OCI-LY1 (cell line): ENCODE measurements at regions not wholly inside any gene's neighbourhood (a gene's known extent, or its start where the extent isn't known, plus 50 kb on each side); places are given as distances from the start of the nearest gene placed in this dataset.

ENCODE experiments used
- H2AFZ ChIP-seq: fragments of 200-600 bp; sonication (generic), shearing (Covaris generic); 2 replicates; pipeline ENCODE4 v1.6.0; 2014; ENCODE audit warnings: antibody characterized with exemption, mild to moderate bottlenecking, low read length
- H3F3A ChIP-seq: fragments of 200-600 bp; sonication (generic), shearing (Covaris generic); 2 replicates; pipeline ENCODE4 v1.6.0; 2014; ENCODE audit warnings: mild to moderate bottlenecking, antibody characterized with exemption, low read length, moderate library complexity; ENCODE audit not compliant: insufficient read depth
- H3K27ac ChIP-seq: fragments of 200-600 bp; sonication (generic); 2 replicates; pipeline ENCODE4 v1.5.1; 2014; ENCODE audit warnings: low read length, mixed run types, mild to moderate bottlenecking, low read depth; ENCODE audit not compliant: poor library complexity, severe bottlenecking
- H3K27me3 ChIP-seq: fragments of 200-600 bp; sonication (generic); 2 replicates; pipeline ENCODE4 v1.6.0; 2014; ENCODE audit warnings: antibody characterized with exemption, mild to moderate bottlenecking, low read length, moderate library complexity; ENCODE audit not compliant: insufficient read depth
- H3K36me3 ChIP-seq: fragments of 200-600 bp; sonication (generic); 2 replicates; pipeline ENCODE4 v1.6.1; 2014; ENCODE audit warnings: mild to moderate bottlenecking, antibody characterized with exemption, low read length, moderate library complexity, mixed read lengths; ENCODE audit not compliant: insufficient read depth
- H3K4me1 ChIP-seq: fragments of 200-600 bp; sonication (generic); 2 replicates; pipeline ENCODE4 v1.5.1; 2014; ENCODE audit warnings: mild to moderate bottlenecking, low read length, moderate library complexity; ENCODE audit not compliant: insufficient read depth, severe bottlenecking
- H3K4me2 ChIP-seq: fragments of 200-600 bp; sonication (generic), shearing (Covaris generic); 2 replicates; pipeline ENCODE4 v1.6.1; 2014; ENCODE audit warnings: low read length
- H3K4me3 ChIP-seq: fragments of 200-600 bp; sonication (generic); 2 replicates; pipeline ENCODE4 v1.5.1; 2014; ENCODE audit warnings: low read length, low read depth, mild to moderate bottlenecking, mixed read lengths; ENCODE audit not compliant: poor library complexity, severe bottlenecking
- H3K79me2 ChIP-seq: fragments of 200-600 bp; shearing (Covaris generic); 2 replicates; pipeline ENCODE4 v1.6.1; 2016; ENCODE audit warnings: mixed run types, low read length, mixed read lengths; ENCODE audit not compliant: insufficient read depth
- H3K9ac ChIP-seq: fragments of 200-600 bp; sonication (generic), shearing (Covaris generic); 2 replicates; pipeline ENCODE4 v1.6.1; 2014; ENCODE audit warnings: mild to moderate bottlenecking, low read length, mixed read lengths
- H3K9me2 ChIP-seq: fragments of 200-600 bp; sonication (generic), shearing (Covaris generic); 2 replicates; pipeline ENCODE4 v1.6.1; 2014; ENCODE audit warnings: low read depth, mild to moderate bottlenecking, low read length, mixed read lengths
- H3K9me3 ChIP-seq: fragments of 200-600 bp; shearing (Covaris generic); 2 replicates; pipeline ENCODE4 v1.6.1; 2014; ENCODE audit warnings: low read length, mixed read lengths
- H4K20me1 ChIP-seq: fragments of 200-600 bp; sonication (generic), shearing (Covaris generic); 2 replicates; pipeline ENCODE4 v1.6.0; 2016; ENCODE audit warnings: mild to moderate bottlenecking, low read length; ENCODE audit not compliant: insufficient read depth
- EZH2 ChIP-seq: fragments of 200-600 bp; sonication (generic), shearing (Covaris generic); IDR thresholded peaks from 2 replicates; pipeline ENCODE4 v1.8.0; 2017; ENCODE audit warnings: borderline replicate concordance, mixed run types, mild to moderate bottlenecking, antibody characterized with exemption, low read length, moderate library complexity, mixed read lengths
- TF ChIP-seq, protein P1 (sequence below): fragments of 200-600 bp; sonication (generic), shearing (Covaris generic); IDR thresholded peaks from 2 replicates; pipeline ENCODE4 v1.5.1; 2017; ENCODE audit warnings: mild to moderate bottlenecking, antibody characterized with exemption, low read length, moderate library complexity, mixed read lengths

DNA sequence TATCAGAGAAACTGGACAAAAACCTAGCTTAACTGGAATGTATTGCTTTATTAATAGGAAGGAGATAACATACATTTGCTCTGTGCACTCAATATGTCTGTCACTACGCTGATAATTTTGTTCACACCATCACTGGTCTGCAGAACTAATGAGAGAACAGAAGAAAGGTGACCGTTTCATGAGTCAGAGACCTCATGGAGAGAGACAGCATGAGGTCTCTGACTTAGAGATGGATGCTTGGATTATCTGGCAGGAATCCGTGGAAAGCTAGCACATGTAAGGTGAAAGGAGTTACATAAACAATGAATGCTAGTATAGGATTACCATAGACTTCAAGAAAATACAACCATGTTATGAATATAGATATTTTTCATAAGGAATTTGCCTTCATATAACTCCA, 947.3 kb downstream of the IPMK start:
- TF ChIP-seq, protein P1, sequence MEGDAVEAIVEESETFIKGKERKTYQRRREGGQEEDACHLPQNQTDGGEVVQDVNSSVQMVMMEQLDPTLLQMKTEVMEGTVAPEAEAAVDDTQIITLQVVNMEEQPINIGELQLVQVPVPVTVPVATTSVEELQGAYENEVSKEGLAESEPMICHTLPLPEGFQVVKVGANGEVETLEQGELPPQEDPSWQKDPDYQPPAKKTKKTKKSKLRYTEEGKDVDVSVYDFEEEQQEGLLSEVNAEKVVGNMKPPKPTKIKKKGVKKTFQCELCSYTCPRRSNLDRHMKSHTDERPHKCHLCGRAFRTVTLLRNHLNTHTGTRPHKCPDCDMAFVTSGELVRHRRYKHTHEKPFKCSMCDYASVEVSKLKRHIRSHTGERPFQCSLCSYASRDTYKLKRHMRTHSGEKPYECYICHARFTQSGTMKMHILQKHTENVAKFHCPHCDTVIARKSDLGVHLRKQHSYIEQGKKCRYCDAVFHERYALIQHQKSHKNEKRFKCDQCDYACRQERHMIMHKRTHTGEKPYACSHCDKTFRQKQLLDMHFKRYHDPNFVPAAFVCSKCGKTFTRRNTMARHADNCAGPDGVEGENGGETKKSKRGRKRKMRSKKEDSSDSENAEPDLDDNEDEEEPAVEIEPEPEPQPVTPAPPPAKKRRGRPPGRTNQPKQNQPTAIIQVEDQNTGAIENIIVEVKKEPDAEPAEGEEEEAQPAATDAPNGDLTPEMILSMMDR: no peak
- TF ChIP-seq EZH2: no peak
- no peaks in the 10 kb centered on the region for H3K9me2 ChIP-seq
- H3K36me3 ChIP-seq: no peaks in the 10 kb centered on the region
- H3K4me1 ChIP-seq: no peaks in the 10 kb centered on the region
- no peaks in the 10 kb centered on the region for H4K20me1 ChIP-seq
- H3K79me2 ChIP-seq: no peaks in the 10 kb centered on the region
- no peak overlapping the region for H3K4me3 ChIP-seq
- H3K27me3 ChIP-seq: no peaks in the 10 kb centered on the region
- H3F3A ChIP-seq: no peaks in the 10 kb centered on the region
- no peaks in the 10 kb centered on the region for H3K9me3 ChIP-seq
- H2AFZ ChIP-seq: no peak overlapping the region
- H3K27ac ChIP-seq: no peak overlapping the region
- H3K4me2 ChIP-seq: no peak overlapping the region
- no peak overlapping the region for H3K9ac ChIP-seq

DNA sequence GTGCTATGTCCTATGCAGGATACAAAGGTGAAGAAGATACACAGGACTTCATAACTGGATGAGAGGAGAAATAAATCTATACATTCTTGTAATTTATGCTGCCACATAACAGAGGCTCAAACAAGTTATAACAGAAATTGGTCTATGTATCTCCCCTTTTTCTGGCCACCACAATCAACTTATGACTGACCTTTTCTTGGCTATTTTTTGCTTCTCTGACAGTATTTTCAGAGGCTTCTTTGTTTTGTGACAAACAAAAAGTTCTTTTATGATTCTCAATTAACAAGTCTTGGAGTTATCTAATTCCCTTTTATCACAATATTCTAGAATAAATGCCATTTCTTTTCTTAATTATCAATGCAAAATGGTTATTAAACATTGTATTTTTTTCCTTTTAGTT, 953.0 kb upstream of the ZWINT start:
- Histone ChIP-seq H3K9me2 (no peaks in the 10 kb centered on the region), H4K20me1 (no peaks in the 10 kb centered on the region), H3F3A (no peaks in the 10 kb centered on the region), H3K27me3 (no peaks in the 10 kb centered on the region), H3K4me1 (no peaks in the 10 kb centered on the region), H3K4me3 (no peak overlapping the region), H3K79me2 (no peaks in the 10 kb centered on the region), H3K36me3 (no peaks in the 10 kb centered on the region), H3K27ac (no peak overlapping the region), H3K4me2 (no peak overlapping the region), H3K9ac (no peak overlapping the region), H2AFZ (no peak overlapping the region), H3K9me3 (no peaks in the 10 kb centered on the region)
- TF ChIP-seq, protein P1: no peak
- TF ChIP-seq EZH2: no peak

DNA sequence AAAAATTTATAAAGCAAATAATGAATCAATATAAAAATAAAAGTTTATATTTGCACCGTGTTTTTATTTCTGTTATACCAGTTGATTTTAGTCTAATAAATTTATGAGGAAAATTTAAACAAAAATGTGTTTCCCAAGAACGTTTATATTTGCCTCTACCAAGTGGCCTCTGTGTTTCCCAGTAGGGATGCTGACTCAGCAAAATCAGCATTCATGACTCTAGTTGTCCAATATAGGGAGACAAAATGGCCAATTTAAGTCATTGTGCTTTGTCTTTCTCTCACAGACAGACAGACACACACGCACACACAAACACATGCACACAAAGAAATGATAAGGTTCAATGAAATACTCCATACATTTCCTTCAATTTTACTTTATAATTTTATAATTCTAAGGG, 942.5 kb upstream of the ZWINT start:
- Histone ChIP-seq H3K9ac (no peak overlapping the region), H3K27ac (no peak overlapping the region), H3K4me1 (no peaks in the 10 kb centered on the region), H2AFZ (no peak overlapping the region), H3K9me3 (no peaks in the 10 kb centered on the region), H3K9me2 (no peaks in the 10 kb centered on the region), H3K4me2 (no peak overlapping the region), H3F3A (no peaks in the 10 kb centered on the region), H3K36me3 (no peaks in the 10 kb centered on the region), H3K4me3 (no peak overlapping the region), H3K27me3 (no peaks in the 10 kb centered on the region), H3K79me2 (no peaks in the 10 kb centered on the region), H4K20me1 (no peaks in the 10 kb centered on the region)
- TF ChIP-seq, protein P1: no peak
- TF ChIP-seq EZH2: no peak
